ENCODE measurements at regions not wholly inside any gene's neighbourhood (a gene's known extent, or its start where the extent isn't known, plus 50 kb on each side); places are given as distances from the start of the nearest gene placed in this dataset.

DNA sequence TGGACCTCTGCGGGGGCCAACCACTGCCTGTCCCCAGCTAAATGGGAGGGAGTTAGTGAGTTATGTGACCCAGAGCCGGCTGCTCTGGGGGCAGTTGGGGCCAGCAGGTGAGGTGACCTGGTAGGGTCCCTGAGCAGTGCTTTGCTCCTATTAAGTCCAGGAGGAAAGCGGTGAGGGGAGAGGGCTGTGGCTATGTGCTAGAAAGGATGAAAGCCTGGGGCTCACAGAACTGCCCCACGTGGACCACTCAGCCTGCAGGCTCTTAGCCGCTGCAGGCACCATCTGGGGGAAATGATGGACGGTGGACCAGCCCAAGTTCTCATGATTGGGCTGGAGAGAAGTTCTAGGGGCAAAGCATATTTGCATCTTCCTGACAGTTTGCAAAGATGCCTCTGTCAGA lies 67.6 kb upstream of the ZNF536 start:
- ChIA-PET CTCF (ENCODE audit: low intra/inter-chr PET ratio) (no interaction called here), POLR2A (no interaction called here)
- no peak overlapping the region for H2AFZ ChIP-seq (ENCODE audit: low read depth, low read length)
- 0% methylated on average over 6 of the region's 6 CpGs for WGBS (ENCODE audit: insufficient coverage, low coverage, missing lambda C conversion rate)
- BruUV-seq (replicated peaks) = no TSS peak
- no peak for DNase-seq (ENCODE audit: extremely low read depth in 1 of 4, low spot score in 3 of 4)
- H3K9me3 ChIP-seq (replicated peaks; ENCODE audit: control insufficient read depth, insufficient read depth, low read depth, low read length) = no peaks in the 10 kb centered on the region
- no peaks in the 10 kb centered on the region for H3K36me3 ChIP-seq (ENCODE audit: control insufficient read depth, insufficient read depth, low read length)
- H3K79me2 ChIP-seq (ENCODE audit: control insufficient read depth, insufficient read depth, low read length) = no peaks in the 10 kb centered on the region
- H3K4me2 ChIP-seq (ENCODE audit: insufficient read depth, low read length) = no peak overlapping the region
- no peak overlapping the region for H3K9ac ChIP-seq (ENCODE audit: insufficient read depth in 1 of 2, low read depth in 2 of 2, low read length in 2 of 2)
- peaks cover 6 to 31% of the 10 kb centered on the region in 2 experiments; a peak in 3 of 5 replicates for H3K27me3 ChIP-seq (ENCODE audit: control insufficient read depth in 2 of 2, insufficient read depth in 2 of 2, low read length in 2 of 2)
- no peak overlapping the region for H3K27ac ChIP-seq (ENCODE audit: extremely low read depth, low read depth, low read length)
- H3K4me3 ChIP-seq = no peak overlapping the region
- H3K4me1 ChIP-seq (replicated peaks in 1 of 2; ENCODE audit: control insufficient read depth in 2 of 2, insufficient read depth in 2 of 2, low read length in 2 of 2) = no peaks in the 10 kb centered on the region
- intact Hi-C loops (cut with micrococcal nuclease) (no loop called here), in situ Hi-C loops (cut with MboI) (no loop called here)
- H4K20me1 ChIP-seq (replicated peaks; ENCODE audit: control insufficient read depth, insufficient read depth, low read length) = no peaks in the 10 kb centered on the region; the same call in 1 of the 2 replicates
- no peak for ATAC-seq
- FAIRE-seq = no peak
- no peaks in the 10 kb centered on the region for H3K9me1 ChIP-seq (ENCODE audit: control insufficient read depth, insufficient read depth, low read length)
- no peak for TF ChIP-seq XRCC4 (IDR thresholded peaks at IDR 0.05; ENCODE audit: extremely low read depth, insufficient read depth, insufficient read length)
- no peak for TF ChIP-seq CBFA2T2 (conservative IDR thresholded peaks at IDR 0.05)
- TF ChIP-seq, protein P1, sequence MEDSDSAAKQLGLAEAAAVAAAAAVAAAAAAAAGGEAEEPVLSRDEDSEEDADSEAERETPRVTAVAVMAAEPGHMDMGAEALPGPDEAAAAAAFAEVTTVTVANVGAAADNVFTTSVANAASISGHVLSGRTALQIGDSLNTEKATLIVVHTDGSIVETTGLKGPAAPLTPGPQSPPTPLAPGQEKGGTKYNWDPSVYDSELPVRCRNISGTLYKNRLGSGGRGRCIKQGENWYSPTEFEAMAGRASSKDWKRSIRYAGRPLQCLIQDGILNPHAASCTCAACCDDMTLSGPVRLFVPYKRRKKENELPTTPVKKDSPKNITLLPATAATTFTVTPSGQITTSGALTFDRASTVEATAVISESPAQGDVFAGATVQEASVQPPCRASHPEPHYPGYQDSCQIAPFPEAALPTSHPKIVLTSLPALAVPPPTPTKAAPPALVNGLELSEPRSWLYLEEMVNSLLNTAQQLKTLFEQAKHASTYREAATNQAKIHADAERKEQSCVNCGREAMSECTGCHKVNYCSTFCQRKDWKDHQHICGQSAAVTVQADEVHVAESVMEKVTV (CRISPR knock-in tag; IDR thresholded peaks at IDR 0.05) = no peak
- TF ChIP-seq ZNF707 (CRISPR knock-in tag; conservative IDR thresholded peaks at IDR 0.05) = no peak
- TF ChIP-seq, protein P2, sequence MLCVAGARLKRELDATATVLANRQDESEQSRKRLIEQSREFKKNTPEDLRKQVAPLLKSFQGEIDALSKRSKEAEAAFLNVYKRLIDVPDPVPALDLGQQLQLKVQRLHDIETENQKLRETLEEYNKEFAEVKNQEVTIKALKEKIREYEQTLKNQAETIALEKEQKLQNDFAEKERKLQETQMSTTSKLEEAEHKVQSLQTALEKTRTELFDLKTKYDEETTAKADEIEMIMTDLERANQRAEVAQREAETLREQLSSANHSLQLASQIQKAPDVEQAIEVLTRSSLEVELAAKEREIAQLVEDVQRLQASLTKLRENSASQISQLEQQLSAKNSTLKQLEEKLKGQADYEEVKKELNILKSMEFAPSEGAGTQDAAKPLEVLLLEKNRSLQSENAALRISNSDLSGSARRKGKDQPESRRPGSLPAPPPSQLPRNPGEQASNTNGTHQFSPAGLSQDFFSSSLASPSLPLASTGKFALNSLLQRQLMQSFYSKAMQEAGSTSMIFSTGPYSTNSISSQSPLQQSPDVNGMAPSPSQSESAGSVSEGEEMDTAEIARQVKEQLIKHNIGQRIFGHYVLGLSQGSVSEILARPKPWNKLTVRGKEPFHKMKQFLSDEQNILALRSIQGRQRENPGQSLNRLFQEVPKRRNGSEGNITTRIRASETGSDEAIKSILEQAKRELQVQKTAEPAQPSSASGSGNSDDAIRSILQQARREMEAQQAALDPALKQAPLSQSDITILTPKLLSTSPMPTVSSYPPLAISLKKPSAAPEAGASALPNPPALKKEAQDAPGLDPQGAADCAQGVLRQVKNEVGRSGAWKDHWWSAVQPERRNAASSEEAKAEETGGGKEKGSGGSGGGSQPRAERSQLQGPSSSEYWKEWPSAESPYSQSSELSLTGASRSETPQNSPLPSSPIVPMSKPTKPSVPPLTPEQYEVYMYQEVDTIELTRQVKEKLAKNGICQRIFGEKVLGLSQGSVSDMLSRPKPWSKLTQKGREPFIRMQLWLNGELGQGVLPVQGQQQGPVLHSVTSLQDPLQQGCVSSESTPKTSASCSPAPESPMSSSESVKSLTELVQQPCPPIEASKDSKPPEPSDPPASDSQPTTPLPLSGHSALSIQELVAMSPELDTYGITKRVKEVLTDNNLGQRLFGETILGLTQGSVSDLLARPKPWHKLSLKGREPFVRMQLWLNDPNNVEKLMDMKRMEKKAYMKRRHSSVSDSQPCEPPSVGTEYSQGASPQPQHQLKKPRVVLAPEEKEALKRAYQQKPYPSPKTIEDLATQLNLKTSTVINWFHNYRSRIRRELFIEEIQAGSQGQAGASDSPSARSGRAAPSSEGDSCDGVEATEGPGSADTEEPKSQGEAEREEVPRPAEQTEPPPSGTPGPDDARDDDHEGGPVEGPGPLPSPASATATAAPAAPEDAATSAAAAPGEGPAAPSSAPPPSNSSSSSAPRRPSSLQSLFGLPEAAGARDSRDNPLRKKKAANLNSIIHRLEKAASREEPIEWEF (CRISPR knock-in tag; IDR thresholded peaks at IDR 0.05) = no peak
- no peak for TF ChIP-seq ETV5 (CRISPR knock-in tag; IDR thresholded peaks at IDR 0.05; ENCODE audit: low read depth)
- no peak for TF ChIP-seq HOMEZ (CRISPR knock-in tag; IDR thresholded peaks at IDR 0.05)
- TF ChIP-seq SETDB1 (IDR thresholded peaks at IDR 0.05; ENCODE audit: low read length) = no peak
- TF ChIP-seq ZNF583 (CRISPR knock-in tag; IDR thresholded peaks at IDR 0.05) = no peak
- TF ChIP-seq RBM22 (IDR thresholded peaks at IDR 0.05; ENCODE audit: low read depth, low read length, poor library complexity, severe bottlenecking) = no peak
- no peak for TF ChIP-seq ELF2 (CRISPR knock-in tag; IDR thresholded peaks at IDR 0.05)
- TF ChIP-seq EP300 (IDR thresholded peaks at IDR 0.05; ENCODE audit: low read length) = no peak
- TF ChIP-seq ZNF717 (CRISPR knock-in tag; IDR thresholded peaks at IDR 0.05) = no peak
- no peak for TF ChIP-seq KDM4B (IDR thresholded peaks at IDR 0.05; ENCODE audit: borderline replicate concordance in 2 of 2, low read depth in 1 of 2)
- TF ChIP-seq, protein P3, sequence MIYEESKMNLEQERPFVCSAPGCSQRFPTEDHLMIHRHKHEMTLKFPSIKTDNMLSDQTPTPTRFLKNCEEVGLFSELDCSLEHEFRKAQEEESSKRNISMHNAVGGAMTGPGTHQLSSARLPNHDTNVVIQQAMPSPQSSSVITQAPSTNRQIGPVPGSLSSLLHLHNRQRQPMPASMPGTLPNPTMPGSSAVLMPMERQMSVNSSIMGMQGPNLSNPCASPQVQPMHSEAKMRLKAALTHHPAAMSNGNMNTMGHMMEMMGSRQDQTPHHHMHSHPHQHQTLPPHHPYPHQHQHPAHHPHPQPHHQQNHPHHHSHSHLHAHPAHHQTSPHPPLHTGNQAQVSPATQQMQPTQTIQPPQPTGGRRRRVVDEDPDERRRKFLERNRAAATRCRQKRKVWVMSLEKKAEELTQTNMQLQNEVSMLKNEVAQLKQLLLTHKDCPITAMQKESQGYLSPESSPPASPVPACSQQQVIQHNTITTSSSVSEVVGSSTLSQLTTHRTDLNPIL (CRISPR knock-in tag; IDR thresholded peaks at IDR 0.05) = no peak

All from K562 (cell line).